GM23338 (cell line): ENCODE measurements at regions not wholly inside any gene's neighbourhood (a gene's known extent, or its start where the extent isn't known, plus 50 kb on each side); places are given as distances from the start of the nearest gene placed in this dataset.

Source experiments
- ATAC-seq: fragments of 200-7000 bp; cut with Tn5 transposase; 3 replicates; pipeline ENCODE4 v1.9.1; 2020
- DNase-seq: peaks from one replicate; pipeline ENCODE4 v3.0.0-alpha.2; 2015; ENCODE audit warnings: low spot score
- H2AFZ ChIP-seq: fragments of 200-600 bp; sonication (generic); 2 replicates; pipeline ENCODE4 v1.8.0; 2016; ENCODE audit warnings: antibody characterized with exemption, mild to moderate bottlenecking, moderate library complexity
- H3F3A ChIP-seq: fragments of 200-600 bp; sonication (generic); replicated peaks from 2 replicates; pipeline ENCODE4 v1.8.0; 2017; ENCODE audit warnings: antibody characterized with exemption, mixed run types, low read depth
- H3K27ac ChIP-seq: fragments of 200-600 bp; sonication (generic); 2 replicates; pipeline ENCODE4 v1.6.1; 2016; ENCODE audit warnings: low read depth
- H3K27me3 ChIP-seq: fragments of 200-600 bp; sonication (generic); 2 replicates; pipeline ENCODE4 v1.8.0; 2016; ENCODE audit warnings: mild to moderate bottlenecking, mixed run types, moderate library complexity; ENCODE audit not compliant: insufficient read depth
- H3K36me3 ChIP-seq: fragments of 200-600 bp; sonication (generic); 2 replicates; pipeline ENCODE4 v1.8.0; 2016; ENCODE audit warnings: mild to moderate bottlenecking; ENCODE audit not compliant: insufficient read depth
- H3K4me1 ChIP-seq: fragments of 200-600 bp; sonication (generic); 2 replicates; pipeline ENCODE4 v1.8.0; 2016; ENCODE audit warnings: mild to moderate bottlenecking, moderate library complexity; ENCODE audit not compliant: insufficient read depth
- H3K4me2 ChIP-seq: fragments of 200-600 bp; sonication (generic); 2 replicates; pipeline ENCODE4 v1.7.1; 2017; ENCODE audit warnings: mixed run types
- H3K4me3 ChIP-seq: fragments of 200-600 bp; sonication (generic); 2 replicates; pipeline ENCODE4 v1.6.1; 2016; ENCODE audit warnings: mixed run types
- H3K79me2 ChIP-seq: fragments of 200-600 bp; sonication (generic); replicated peaks from 2 replicates; pipeline ENCODE4 v1.8.0; 2017; ENCODE audit warnings: mild to moderate bottlenecking; ENCODE audit not compliant: insufficient read depth
- H3K9me2 ChIP-seq: fragments of 200-600 bp; sonication (generic); 2 replicates; pipeline ENCODE4 v1.8.0; 2017; ENCODE audit not compliant: insufficient read depth
- H4K20me1 ChIP-seq: fragments of 200-600 bp; sonication (generic); replicated peaks from 2 replicates; pipeline ENCODE4 v1.8.0; 2017; ENCODE audit warnings: mild to moderate bottlenecking; ENCODE audit not compliant: insufficient read depth
- H3K27ac Mint-ChIP-seq: 2 replicates; pipeline ENCODE4 v1.8.0; 2020; ENCODE audit warnings: inconsistent platforms, mild to moderate bottlenecking, moderate library complexity, mixed read lengths
- H3K27me3 Mint-ChIP-seq: 3 replicates; pipeline ENCODE4 v1.8.0; 2022; ENCODE audit warnings: low read depth, mild to moderate bottlenecking, moderate library complexity, mixed read lengths, inconsistent platforms; ENCODE audit not compliant: insufficient read depth, poor library complexity
- H3K36me3 Mint-ChIP-seq: 3 replicates; pipeline ENCODE4 v1.8.0; 2021; ENCODE audit warnings: low read depth, mild to moderate bottlenecking, inconsistent platforms, moderate library complexity, mixed read lengths
- H3K4me1 Mint-ChIP-seq: 3 replicates; pipeline ENCODE4 v1.8.0; 2020; ENCODE audit warnings: mild to moderate bottlenecking, inconsistent platforms, mixed read lengths
- H3K4me3 Mint-ChIP-seq: 3 replicates; pipeline ENCODE4 v1.8.0; 2021; ENCODE audit warnings: moderate library complexity, mild to moderate bottlenecking, inconsistent platforms, mixed read lengths
- H3K9me3 Mint-ChIP-seq: 3 replicates; pipeline ENCODE4 v1.8.0; 2020; ENCODE audit warnings: moderate library complexity, mild to moderate bottlenecking, inconsistent platforms, mixed read lengths
- CREB1 ChIP-seq: fragments of 250-450 bp; sonication (Bioruptor Pico); IDR thresholded peaks from 2 replicates; pipeline ENCODE4 v1.5.0; 2020; ENCODE audit warnings: low read depth, mild to moderate bottlenecking, moderate library complexity
- CTCF ChIP-seq, 2 experiments: fragments of 200-600 bp in 1 of 2; sonication (generic) in 1 of 2; conservative IDR thresholded peaks; 2 replicates each; pipeline versions ENCODE4 v1.5.1 to v1.6.1; 2016 to 2017; ENCODE audit warnings: antibody characterized with exemption in 2 of 2, low read depth in 2 of 2, mild to moderate bottlenecking in 2 of 2, moderate library complexity in 1 of 2
- ETS1 ChIP-seq: IDR thresholded peaks from 2 replicates; pipeline ENCODE4 v1.6.1; 2016; ENCODE audit warnings: antibody characterized with exemption
- EZH2 ChIP-seq: fragments of 200-600 bp; sonication (generic); IDR thresholded peaks from one replicate; pipeline ENCODE4 v1.8.0; 2017; ENCODE audit warnings: antibody characterized with exemption, mild to moderate bottlenecking, low read depth; ENCODE audit not compliant: unreplicated experiment
- EZH2phosphoT487 ChIP-seq: fragments of 200-600 bp; sonication (generic); IDR thresholded peaks from one replicate; pipeline ENCODE4 v1.8.1; 2018; ENCODE audit warnings: antibody characterized with exemption; ENCODE audit not compliant: unreplicated experiment
- JUNB ChIP-seq: IDR thresholded peaks from one replicate; pipeline ENCODE4 v1.6.1; 2016; ENCODE audit warnings: antibody characterized with exemption; ENCODE audit not compliant: unreplicated experiment
- NANOG ChIP-seq: IDR thresholded peaks from 2 replicates; pipeline ENCODE4 v1.6.1; 2016; ENCODE audit warnings: antibody characterized with exemption, borderline replicate concordance
- POLR2AphosphoS5 ChIP-seq: IDR thresholded peaks from 2 replicates; pipeline ENCODE4 v1.6.1; 2016; ENCODE audit warnings: antibody characterized with exemption, low read depth
- STAT1 ChIP-seq: IDR thresholded peaks from one replicate; pipeline ENCODE4 v1.6.1; 2016; ENCODE audit warnings: antibody characterized with exemption; ENCODE audit not compliant: unreplicated experiment
- ZNF114 ChIP-seq: fragments of 250-450 bp; sonication (Bioruptor Pico); IDR thresholded peaks from 2 replicates; pipeline ENCODE4 v1.5.0; 2020; ENCODE audit warnings: mild to moderate bottlenecking, moderate library complexity
- ZNF331 ChIP-seq: fragments of 250-450 bp; sonication (Bioruptor Pico); IDR thresholded peaks from 2 replicates; pipeline ENCODE4 v1.5.0; 2020; ENCODE audit warnings: low read depth, mild to moderate bottlenecking, moderate library complexity
- ZNF462 ChIP-seq: fragments of 250-450 bp; sonication (Bioruptor Pico); IDR thresholded peaks from 2 replicates; pipeline ENCODE4 v1.5.0; 2020; ENCODE audit warnings: mild to moderate bottlenecking, moderate library complexity
- TF ChIP-seq, protein P1 (sequence below): IDR thresholded peaks from one replicate; pipeline ENCODE4 v1.6.1; 2018; ENCODE audit warnings: antibody characterized with exemption; ENCODE audit not compliant: unreplicated experiment

DNA sequence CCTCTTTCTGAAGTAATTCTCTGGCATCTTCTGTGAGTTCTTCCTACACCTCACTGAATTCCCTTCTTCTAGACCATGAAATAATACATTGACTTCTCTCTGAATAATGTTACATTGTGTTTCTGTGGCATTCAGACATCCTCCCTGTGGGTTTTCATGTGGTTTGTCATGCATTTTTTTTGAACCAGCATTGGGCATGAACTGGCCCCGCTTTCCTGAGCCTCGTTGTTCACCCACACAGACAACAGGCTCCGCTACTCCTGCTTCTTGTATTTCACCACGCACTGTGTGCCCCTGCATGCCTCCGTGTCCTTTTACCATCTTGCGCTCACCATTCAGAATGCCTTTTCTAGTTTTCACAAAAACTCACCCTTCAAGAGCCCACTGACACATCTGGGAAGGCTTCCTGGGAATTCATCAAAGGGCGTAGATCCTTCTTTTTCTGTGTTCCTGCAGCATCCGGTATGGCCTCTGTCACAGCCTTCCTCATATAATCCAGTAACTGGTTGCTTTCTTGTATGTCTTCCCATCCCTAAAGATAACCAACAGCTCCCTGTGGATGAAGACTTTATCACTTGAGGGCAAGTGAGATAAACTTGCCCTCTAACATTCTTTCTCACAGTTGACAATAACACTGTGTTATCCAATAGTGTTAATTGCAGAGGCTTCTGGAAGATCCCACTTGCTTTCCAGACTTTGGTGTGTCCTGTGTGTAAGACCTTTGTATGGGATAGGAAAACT lies 51.5 kb upstream of the ADAMTSL1 start:
- no peak for DNase-seq
- Histone ChIP-seq H3K36me3 (no peaks in the 10 kb centered on the region), H3K4me1 (no peaks in the 10 kb centered on the region), H4K20me1 (no peaks in the 10 kb centered on the region), H3K27me3 (no peaks in the 10 kb centered on the region), H3F3A (no peaks in the 10 kb centered on the region), H3K79me2 (no peaks in the 10 kb centered on the region), H3K9me2 (no peaks in the 10 kb centered on the region), H3K4me3 (no peak overlapping the region), H2AFZ (no peak overlapping the region), H3K27ac (no peak overlapping the region), H3K4me2 (no peak overlapping the region)
- H3K27me3 Mint-ChIP-seq, result no peaks in the 10 kb centered on the region
- no peak for TF ChIP-seq ETS1
- TF ChIP-seq NANOG, result no peak
- TF ChIP-seq EZH2phosphoT487, result no peak
- TF ChIP-seq ZNF114, result no peak
- TF ChIP-seq, protein P1, sequence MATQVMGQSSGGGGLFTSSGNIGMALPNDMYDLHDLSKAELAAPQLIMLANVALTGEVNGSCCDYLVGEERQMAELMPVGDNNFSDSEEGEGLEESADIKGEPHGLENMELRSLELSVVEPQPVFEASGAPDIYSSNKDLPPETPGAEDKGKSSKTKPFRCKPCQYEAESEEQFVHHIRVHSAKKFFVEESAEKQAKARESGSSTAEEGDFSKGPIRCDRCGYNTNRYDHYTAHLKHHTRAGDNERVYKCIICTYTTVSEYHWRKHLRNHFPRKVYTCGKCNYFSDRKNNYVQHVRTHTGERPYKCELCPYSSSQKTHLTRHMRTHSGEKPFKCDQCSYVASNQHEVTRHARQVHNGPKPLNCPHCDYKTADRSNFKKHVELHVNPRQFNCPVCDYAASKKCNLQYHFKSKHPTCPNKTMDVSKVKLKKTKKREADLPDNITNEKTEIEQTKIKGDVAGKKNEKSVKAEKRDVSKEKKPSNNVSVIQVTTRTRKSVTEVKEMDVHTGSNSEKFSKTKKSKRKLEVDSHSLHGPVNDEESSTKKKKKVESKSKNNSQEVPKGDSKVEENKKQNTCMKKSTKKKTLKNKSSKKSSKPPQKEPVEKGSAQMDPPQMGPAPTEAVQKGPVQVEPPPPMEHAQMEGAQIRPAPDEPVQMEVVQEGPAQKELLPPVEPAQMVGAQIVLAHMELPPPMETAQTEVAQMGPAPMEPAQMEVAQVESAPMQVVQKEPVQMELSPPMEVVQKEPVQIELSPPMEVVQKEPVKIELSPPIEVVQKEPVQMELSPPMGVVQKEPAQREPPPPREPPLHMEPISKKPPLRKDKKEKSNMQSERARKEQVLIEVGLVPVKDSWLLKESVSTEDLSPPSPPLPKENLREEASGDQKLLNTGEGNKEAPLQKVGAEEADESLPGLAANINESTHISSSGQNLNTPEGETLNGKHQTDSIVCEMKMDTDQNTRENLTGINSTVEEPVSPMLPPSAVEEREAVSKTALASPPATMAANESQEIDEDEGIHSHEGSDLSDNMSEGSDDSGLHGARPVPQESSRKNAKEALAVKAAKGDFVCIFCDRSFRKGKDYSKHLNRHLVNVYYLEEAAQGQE, result no peak
- TF ChIP-seq ZNF331 (CRISPR knock-in tag), result no peak
- no peak for TF ChIP-seq POLR2AphosphoS5
- no peak for TF ChIP-seq EZH2
- TF ChIP-seq ZNF462 (CRISPR knock-in tag), result no peak
- TF ChIP-seq STAT1, result no peak
- TF ChIP-seq CREB1, result no peak
- no peak for TF ChIP-seq CTCF (conservative IDR thresholded peaks at IDR 0.05; ENCODE audit: low read depth in 2 of 2)
- TF ChIP-seq JUNB, result no peak
- no peak for ATAC-seq
- no peak overlapping the region for H3K27ac Mint-ChIP-seq
- peaks cover 11% of the 10 kb centered on the region for H3K4me1 Mint-ChIP-seq
- H3K4me3 Mint-ChIP-seq, result no peak overlapping the region
- no peaks in the 10 kb centered on the region for H3K9me3 Mint-ChIP-seq
- no peaks in the 10 kb centered on the region for H3K36me3 Mint-ChIP-seq
